Mesodermal cell (in vitro differentiated cells): ENCODE measurements at regions not wholly inside any gene's neighbourhood (a gene's known extent, or its start where the extent isn't known, plus 50 kb on each side); places are given as distances from the start of the nearest gene placed in this dataset.

Source experiments
- H3K27ac ChIP-seq: 2 replicates; pipeline ENCODE4 v1.7.0; 2013; ENCODE audit warnings: mild to moderate bottlenecking, low read depth, low read length, moderate library complexity; ENCODE audit not compliant: severe bottlenecking
- H3K36me3 ChIP-seq: 2 replicates; pipeline ENCODE4 v1.7.1; 2013; ENCODE audit warnings: mild to moderate bottlenecking, low read length, moderate library complexity; ENCODE audit not compliant: control insufficient read depth, insufficient read depth
- H3K4me1 ChIP-seq: one replicate; pipeline ENCODE4 v1.7.1; 2013; ENCODE audit warnings: mild to moderate bottlenecking, low read length; ENCODE audit not compliant: insufficient read depth, control insufficient read depth, poor library complexity, severe bottlenecking
- H3K4me3 ChIP-seq: 2 replicates; pipeline ENCODE4 v1.7.0; 2013; ENCODE audit warnings: low read length, control low read depth, mild to moderate bottlenecking; ENCODE audit not compliant: insufficient read depth, poor library complexity, severe bottlenecking; ENCODE audit errors: extremely low read depth
- H3K9me3 ChIP-seq: 2 replicates; pipeline ENCODE4 v1.7.1; 2013; ENCODE audit warnings: mild to moderate bottlenecking, low read length, moderate library complexity; ENCODE audit not compliant: control insufficient read depth
- WGBS, 2 experiments: methylation state at CpG; one replicate each; pipeline ENCODE4 v1.1.5; 2013; ENCODE audit warnings: missing lambda C conversion rate in 2 of 2; ENCODE audit not compliant: insufficient coverage in 2 of 2; 5-methylcytosine and 5-hydroxymethylcytosine counted together

DNA sequence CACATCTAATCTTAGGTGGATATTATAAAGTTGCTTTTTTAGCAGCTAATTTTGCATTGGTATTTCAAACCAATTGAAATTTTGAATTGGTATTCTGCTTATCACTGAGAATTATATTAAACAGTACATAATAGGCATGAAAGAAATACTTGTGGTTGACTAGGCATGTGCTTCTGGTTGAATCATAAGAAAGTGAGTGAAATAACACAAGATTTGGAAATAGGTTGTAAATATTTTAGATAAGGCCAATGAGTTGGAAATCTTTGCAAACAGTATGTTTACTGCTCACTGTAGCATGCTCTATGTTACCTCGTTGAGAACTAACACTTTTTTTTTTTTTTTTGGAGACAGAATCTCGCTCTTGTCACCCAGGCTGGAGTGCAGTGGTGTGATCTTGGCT lies 66.8 kb upstream of the RFC3 start:
- no peaks in the 10 kb centered on the region for H3K9me3 ChIP-seq
- 83% methylated on average over 1 of the region's 2 CpGs; no CpG with 5 or more reads in 1 of the 2 experiments for WGBS, 2 experiments

DNA sequence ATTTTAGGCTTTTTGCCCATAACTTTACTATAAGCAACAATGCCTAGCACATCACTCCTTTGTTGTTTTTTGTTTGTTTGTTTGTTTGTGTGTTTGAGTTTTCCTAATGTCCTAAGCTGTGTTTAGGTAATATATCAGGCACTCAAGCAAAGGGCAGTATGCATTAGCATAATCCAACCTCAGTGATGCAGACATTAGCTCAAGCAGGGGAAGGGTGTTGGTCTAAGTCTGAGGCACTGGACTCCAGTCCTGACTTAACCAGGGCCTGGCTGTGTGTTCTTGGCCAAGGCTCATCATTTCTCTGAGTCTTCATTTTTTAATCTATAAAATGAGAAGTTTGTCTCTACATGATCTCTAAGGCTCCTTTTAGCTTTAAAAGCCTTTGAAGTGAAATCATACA lies 65.9 kb upstream of the RFC3 start:
- Histone ChIP-seq H3K27ac (no peak overlapping the region), H3K9me3 (no peaks in the 10 kb centered on the region), H3K4me1 (no peaks in the 10 kb centered on the region), H3K36me3 (no peaks in the 10 kb centered on the region), H3K4me3 (no peak overlapping the region)

More for the DNA sequence above, 66.8 kb upstream of the RFC3 start:
- Histone ChIP-seq H3K27ac (no peak overlapping the region), H3K4me3 (no peak overlapping the region), H3K4me1 (no peaks in the 10 kb centered on the region), H3K36me3 (no peaks in the 10 kb centered on the region)

DNA sequence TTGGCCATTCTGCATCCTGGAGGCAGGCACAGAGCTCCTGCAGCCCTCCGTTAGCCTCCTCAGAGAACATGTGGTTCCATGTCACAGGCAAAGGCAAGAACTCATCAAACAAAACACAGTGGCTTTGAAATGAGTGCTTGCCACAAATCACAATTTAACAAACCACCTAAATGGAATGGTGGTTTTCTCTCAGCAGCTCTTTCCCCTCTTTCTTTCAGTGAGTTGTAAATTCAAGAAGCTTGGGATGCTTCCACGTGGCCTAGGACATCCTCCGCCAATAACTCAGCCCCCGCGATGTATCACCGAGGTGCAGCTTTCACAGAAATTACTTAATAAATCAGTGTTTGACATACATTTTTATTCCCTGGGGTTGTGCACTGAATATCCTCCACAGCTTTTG lies 65.4 kb upstream of the RFC3 start:
- Histone ChIP-seq H3K4me3 (no peak overlapping the region), H3K27ac (no peak overlapping the region), H3K36me3 (no peaks in the 10 kb centered on the region), H3K9me3 (no peaks in the 10 kb centered on the region), H3K4me1 (no peaks in the 10 kb centered on the region)
- WGBS, 2 experiments, result 84 to 87% methylated on average over 3 of the region's 6 CpGs

DNA sequence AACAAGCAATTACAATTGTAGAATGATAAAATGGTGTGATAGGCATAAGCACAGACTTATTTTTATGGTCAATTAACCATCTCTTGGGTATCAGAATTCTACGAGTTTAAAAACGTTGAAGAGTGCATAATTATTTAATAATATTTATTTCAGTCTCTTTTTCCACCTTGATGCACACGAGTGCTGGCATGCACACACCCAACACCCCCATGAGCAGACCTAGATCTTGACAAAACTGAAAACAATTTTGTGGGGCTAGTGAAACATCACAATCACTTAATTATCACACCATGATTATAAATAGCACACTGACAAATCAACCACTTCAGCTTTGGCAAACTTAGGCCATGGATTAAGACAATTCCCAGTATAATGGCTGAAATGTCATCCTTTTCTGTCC lies 61.0 kb upstream of the RFC3 start:
- H3K4me3 ChIP-seq, result no peak overlapping the region
- no peaks in the 10 kb centered on the region for H3K9me3 ChIP-seq
- no peak overlapping the region for H3K27ac ChIP-seq
- WGBS, 2 experiments, result 80% methylated on average over 1 of the region's 3 CpGs; no CpG with 5 or more reads in 1 of the 2 experiments
- no peaks in the 10 kb centered on the region for H3K4me1 ChIP-seq
- no peaks in the 10 kb centered on the region for H3K36me3 ChIP-seq

DNA sequence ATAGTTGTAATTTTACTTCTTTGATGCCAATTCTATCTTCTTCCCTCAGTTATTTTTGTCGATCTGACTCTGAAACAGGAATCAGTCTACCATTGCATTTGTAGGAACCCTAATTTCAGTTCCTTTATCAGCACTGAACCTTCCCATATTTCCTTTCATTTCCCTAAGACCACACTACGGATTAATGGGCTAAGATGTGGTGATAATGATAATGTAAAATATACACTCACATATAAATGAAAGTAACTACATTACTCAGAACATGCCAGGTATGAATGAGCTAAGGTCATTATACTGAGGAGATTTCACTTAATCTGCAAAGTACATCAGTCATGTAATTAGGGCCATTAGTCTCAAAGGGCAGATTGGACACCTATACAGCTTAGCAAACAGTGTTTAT lies 60.2 kb upstream of the RFC3 start:
- H3K36me3 ChIP-seq, result no peaks in the 10 kb centered on the region
- no peaks in the 10 kb centered on the region for H3K9me3 ChIP-seq
- H3K27ac ChIP-seq, result no peak overlapping the region
- H3K4me1 ChIP-seq, result no peaks in the 10 kb centered on the region
- H3K4me3 ChIP-seq, result no peak overlapping the region
- WGBS, 2 experiments, result 80 to 100% methylated on average over 1 of the region's 2 CpGs

DNA sequence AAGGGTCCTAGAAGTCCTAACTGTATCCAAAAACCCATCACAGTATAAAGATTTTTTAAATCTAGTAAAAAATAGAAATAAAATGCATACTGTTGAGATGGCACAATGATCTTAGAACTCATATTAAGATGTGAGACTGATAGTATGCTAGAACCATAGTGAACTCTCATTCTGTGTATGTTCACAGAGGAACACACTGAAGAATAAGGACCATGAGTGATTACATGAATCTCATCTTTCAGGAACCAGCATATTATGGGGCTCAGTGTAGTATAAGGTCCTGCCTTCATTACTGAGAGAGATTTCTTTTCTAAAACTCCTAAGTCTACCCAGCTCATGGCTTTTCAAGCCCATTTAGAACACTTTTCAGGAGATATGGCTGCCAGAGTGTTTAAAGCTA lies 59.8 kb upstream of the RFC3 start:
- Histone ChIP-seq H3K4me1 (no peaks in the 10 kb centered on the region), H3K9me3 (no peaks in the 10 kb centered on the region), H3K36me3 (no peaks in the 10 kb centered on the region), H3K27ac (no peak overlapping the region), H3K4me3 (no peak overlapping the region)

DNA sequence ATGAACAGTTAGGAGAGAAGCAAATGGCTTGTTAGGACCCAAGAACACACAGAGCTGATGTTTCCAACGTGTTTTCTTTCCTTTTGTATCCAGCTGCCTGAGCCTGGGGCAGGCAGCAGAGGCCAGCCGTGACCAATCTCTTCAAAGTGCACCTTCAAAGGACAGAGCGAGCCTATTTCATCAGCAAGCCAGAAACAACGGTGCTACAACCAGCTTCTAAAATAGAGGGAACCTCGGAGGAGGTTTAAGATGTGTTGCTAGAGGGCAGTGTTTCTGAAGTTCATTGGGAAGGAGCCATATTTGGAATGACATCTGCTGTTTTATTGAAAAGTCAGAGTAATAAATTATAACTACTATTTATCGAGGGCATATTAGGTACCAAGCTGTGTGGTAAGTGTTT lies 56.2 kb upstream of the RFC3 start:
- no peaks in the 10 kb centered on the region for H3K4me1 ChIP-seq
- H3K27ac ChIP-seq, result peak overlapping the region; percentile 12
- H3K9me3 ChIP-seq, result no peaks in the 10 kb centered on the region
- WGBS, 2 experiments, result 36 to 65% methylated on average over 1 to 5 of the region's 6 CpGs
- no peak overlapping the region for H3K4me3 ChIP-seq
- no peaks in the 10 kb centered on the region for H3K36me3 ChIP-seq

DNA sequence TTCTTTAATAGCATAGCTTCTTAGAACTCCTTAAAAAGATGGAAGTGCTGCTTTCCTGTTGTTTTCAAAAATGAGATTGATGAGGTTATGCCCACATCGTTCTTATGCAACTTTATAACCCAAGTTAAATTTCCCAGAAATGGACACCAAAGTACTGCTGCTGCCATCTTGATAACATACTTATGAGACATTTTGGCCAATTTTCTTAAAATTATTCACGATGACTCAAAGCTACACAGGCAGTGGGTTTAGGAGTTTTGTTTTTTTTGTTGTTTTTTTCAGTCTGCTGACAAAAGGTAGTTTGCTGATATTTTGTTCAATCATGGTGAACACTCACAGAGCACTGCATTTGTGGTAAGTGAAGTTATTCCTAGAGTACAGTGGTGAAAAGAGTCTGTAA lies 54.9 kb upstream of the RFC3 start:
- H3K4me1 ChIP-seq, result no peaks in the 10 kb centered on the region
- no peak overlapping the region for H3K4me3 ChIP-seq
- WGBS, 2 experiments, result 88% methylated on average over 1 of the region's 2 CpGs; no CpG with 5 or more reads in 1 of the 2 experiments
- no peak overlapping the region for H3K27ac ChIP-seq
- H3K9me3 ChIP-seq, result no peaks in the 10 kb centered on the region
- no peaks in the 10 kb centered on the region for H3K36me3 ChIP-seq

DNA sequence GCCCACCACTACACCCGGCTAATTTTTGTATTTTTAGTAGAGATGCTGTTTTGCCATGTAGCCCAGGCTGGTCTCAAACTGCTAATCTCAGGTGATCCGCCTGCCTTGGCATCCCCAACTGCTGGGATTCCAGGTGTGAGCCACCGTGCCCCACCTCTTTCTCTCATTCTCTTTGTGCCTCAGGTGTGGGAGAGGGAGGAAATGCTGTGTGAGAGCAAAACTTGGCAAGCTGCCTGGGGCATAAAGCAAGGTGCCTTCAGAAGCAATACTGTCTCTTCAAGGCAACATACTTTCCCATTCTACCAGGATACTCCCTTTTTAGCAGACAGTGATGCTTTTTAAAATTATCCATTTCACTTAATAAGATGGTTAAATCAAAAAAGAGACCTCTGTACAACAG lies 53.2 kb upstream of the RFC3 start:
- H3K4me3 ChIP-seq, result no peak overlapping the region
- H3K36me3 ChIP-seq, result no peaks in the 10 kb centered on the region
- no peaks in the 10 kb centered on the region for H3K9me3 ChIP-seq
- 67% methylated on average over 1 of the region's 3 CpGs; no CpG with 5 or more reads in 1 of the 2 experiments for WGBS, 2 experiments
- no peaks in the 10 kb centered on the region for H3K4me1 ChIP-seq
- H3K27ac ChIP-seq, result no peak overlapping the region

DNA sequence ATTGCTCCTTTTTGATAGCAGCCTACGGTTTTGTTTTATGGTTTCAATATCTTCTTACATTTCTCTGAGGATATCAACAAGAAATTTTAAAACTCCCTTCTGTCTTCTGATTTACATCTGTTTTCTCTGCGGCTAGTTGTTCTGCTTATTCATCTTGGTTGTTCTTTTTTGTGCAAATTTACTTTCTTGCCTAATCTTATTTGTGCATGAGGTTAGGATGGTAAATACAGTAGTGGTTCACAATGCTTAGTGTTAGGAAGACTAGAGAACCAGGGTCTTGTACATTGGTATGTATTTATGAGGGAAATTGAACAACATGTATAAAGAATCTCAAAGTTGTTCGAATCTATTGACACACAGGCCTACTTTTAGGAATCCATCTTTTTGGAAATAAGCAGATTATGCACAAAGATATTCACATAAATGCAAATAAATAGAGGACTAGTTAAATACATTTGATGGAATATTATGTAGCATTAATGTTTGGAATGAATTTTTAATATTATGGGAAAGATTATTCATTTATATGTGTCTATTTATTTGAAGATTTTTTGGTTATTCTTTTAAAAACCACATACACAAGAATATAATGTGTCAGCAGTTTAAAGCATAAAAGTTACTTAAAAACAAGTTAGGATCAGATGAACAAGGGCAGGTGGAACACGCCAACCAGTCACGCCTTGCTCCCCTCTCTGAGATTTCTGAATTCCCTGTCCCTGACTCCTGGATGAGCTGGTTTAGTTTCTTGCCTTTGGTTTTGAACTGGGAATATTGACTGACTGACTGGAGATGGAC lies 51.4 kb upstream of the RFC3 start:
- H3K27ac ChIP-seq, result no peak overlapping the region
- H3K9me3 ChIP-seq, result no peaks in the 10 kb centered on the region
- no peaks in the 10 kb centered on the region for H3K4me1 ChIP-seq
- no peak overlapping the region for H3K4me3 ChIP-seq
- WGBS, 2 experiments, result 89 to 90% methylated on average over 2 to 3 of the region's 5 CpGs
- H3K36me3 ChIP-seq, result no peaks in the 10 kb centered on the region

DNA sequence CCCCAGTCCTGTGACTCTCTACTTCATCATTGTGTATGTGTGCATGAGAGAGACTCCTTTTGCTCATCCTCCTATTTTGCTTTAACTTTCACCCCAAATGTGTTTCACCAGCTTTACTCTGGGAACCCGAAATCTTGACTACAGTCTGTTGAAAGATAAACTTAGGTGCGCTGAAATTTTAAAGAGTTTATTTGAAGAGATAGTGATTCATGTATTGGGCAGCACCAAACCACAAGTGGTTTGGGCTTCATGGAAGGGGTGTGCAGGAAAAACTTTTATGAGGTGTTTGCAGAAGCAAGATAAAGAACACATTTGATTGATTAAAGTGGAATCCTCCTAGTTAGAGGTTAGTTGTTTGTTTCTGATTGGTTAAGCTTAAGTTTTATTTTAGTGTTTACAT lies 50.8 kb upstream of the RFC3 start:
- no peak overlapping the region for H3K4me3 ChIP-seq
- H3K9me3 ChIP-seq, result no peaks in the 10 kb centered on the region
- WGBS, 2 experiments, result 87 to 100% methylated on average over 1 to 2 of the region's 2 CpGs
- no peaks in the 10 kb centered on the region for H3K36me3 ChIP-seq
- H3K27ac ChIP-seq, result no peak overlapping the region
- no peaks in the 10 kb centered on the region for H3K4me1 ChIP-seq
